Esophagus squamous epithelium (tissue), 4 donors: ENCODE measurements at regions not wholly inside any gene's neighbourhood (a gene's known extent, or its start where the extent isn't known, plus 50 kb on each side); places are given as distances from the start of the nearest gene placed in this dataset.

Experiments
- POLR2A ChIP-seq, 4 donors: fragments of 450-650 bp; IDR thresholded peaks; one replicate each; pipeline ENCODE4 v1.6.1; 2017; ENCODE audit warnings: antibody characterized with exemption in 4 of 4, mild to moderate bottlenecking in 4 of 4, moderate library complexity in 3 of 4
- TF ChIP-seq, protein P1 (sequence below), 6 experiments: fragments of 450-650 bp in 4 of 6; fragments of 200-600 bp in 2 of 6; sonication (generic) in 2 of 6; IDR thresholded peaks; one replicate each; pipeline ENCODE4 v1.5.1; 2016 to 2019; ENCODE audit warnings: antibody characterized with exemption in 6 of 6, mild to moderate bottlenecking in 4 of 6, moderate library complexity in 4 of 6

DNA sequence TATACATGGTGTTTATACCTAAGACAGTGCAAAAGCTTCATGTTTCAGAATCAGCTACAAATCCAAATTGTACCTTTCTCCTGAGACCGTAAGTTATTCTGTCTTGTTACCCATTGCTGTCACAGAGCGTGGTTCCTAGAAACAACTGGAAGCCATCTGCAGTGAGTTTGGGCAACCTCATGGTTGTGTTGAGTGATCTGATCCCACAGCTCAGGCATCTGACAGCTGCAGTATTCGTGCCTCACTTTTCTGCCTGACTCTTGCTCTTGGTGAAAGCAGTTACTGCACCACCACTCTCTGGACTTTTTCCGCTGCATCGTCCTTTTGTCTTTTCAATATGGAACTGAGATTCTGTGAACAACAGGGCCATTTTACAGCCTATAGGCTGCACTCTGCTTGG lies 752.6 kb downstream of the MAFB start:
- TF ChIP-seq, protein P1, sequence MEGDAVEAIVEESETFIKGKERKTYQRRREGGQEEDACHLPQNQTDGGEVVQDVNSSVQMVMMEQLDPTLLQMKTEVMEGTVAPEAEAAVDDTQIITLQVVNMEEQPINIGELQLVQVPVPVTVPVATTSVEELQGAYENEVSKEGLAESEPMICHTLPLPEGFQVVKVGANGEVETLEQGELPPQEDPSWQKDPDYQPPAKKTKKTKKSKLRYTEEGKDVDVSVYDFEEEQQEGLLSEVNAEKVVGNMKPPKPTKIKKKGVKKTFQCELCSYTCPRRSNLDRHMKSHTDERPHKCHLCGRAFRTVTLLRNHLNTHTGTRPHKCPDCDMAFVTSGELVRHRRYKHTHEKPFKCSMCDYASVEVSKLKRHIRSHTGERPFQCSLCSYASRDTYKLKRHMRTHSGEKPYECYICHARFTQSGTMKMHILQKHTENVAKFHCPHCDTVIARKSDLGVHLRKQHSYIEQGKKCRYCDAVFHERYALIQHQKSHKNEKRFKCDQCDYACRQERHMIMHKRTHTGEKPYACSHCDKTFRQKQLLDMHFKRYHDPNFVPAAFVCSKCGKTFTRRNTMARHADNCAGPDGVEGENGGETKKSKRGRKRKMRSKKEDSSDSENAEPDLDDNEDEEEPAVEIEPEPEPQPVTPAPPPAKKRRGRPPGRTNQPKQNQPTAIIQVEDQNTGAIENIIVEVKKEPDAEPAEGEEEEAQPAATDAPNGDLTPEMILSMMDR (IDR thresholded peaks at IDR 0.05), result no peak
- TF ChIP-seq POLR2A (IDR thresholded peaks at IDR 0.05), result no peak
